Uterus (tissue), 3 donors: ENCODE measurements at regions not wholly inside any gene's neighbourhood (a gene's known extent, or its start where the extent isn't known, plus 50 kb on each side); places are given as distances from the start of the nearest gene placed in this dataset.

Experiments used
- DNase-seq, 2 donors: peaks; one replicate each; pipeline ENCODE4 v3.0.0-alpha.2; 2019 to 2020
- H3K27ac ChIP-seq, 2 donors: fragments of 200-600 bp; sonication (generic); 1 replicate in 1 of 2; 2 replicates in 1 of 2; pipeline ENCODE4 v1.5.1; 2016 to 2018
- H3K27me3 ChIP-seq, 2 donors: fragments of 200-600 bp; sonication (generic); one replicate each; pipeline ENCODE4 v1.5.1; 2018 to 2019; ENCODE audit warnings: control low read depth in 1 of 2
- H3K36me3 ChIP-seq, 2 donors: fragments of 200-600 bp; sonication (generic); one replicate each; pipeline ENCODE4 v1.5.1; 2019; ENCODE audit warnings: control low read depth in 1 of 2
- H3K4me1 ChIP-seq, 2 donors: fragments of 200-600 bp; sonication (generic); one replicate each; pipeline ENCODE4 v1.5.1; 2018 to 2019; ENCODE audit warnings: control low read depth in 1 of 2
- H3K4me3 ChIP-seq, 2 donors: fragments of 200-600 bp; sonication (generic); 1 replicate in 1 of 2; 2 replicates in 1 of 2; pipeline ENCODE4 v1.5.1; 2018 to 2019; ENCODE audit warnings: mild to moderate bottlenecking in 1 of 2
- H3K9me3 ChIP-seq, 2 donors: fragments of 200-600 bp; sonication (generic); one replicate each; pipeline ENCODE4 v1.5.1; 2019; ENCODE audit warnings: control low read depth in 1 of 2
- CTCF ChIP-seq, 4 experiments: fragments of 200-600 bp in 2 of 4; fragments of 450-650 bp in 2 of 4; sonication (generic) in 2 of 4; IDR thresholded peaks; one replicate each; pipeline ENCODE4 v1.5.1; 2016 to 2019; ENCODE audit warnings: antibody characterized with exemption in 4 of 4, mild to moderate bottlenecking in 2 of 4, moderate library complexity in 1 of 4
- POLR2A ChIP-seq, 2 donors: fragments of 450-650 bp; IDR thresholded peaks; one replicate each; pipeline ENCODE4 v1.6.1; 2016; ENCODE audit warnings: antibody characterized with exemption in 2 of 2, mild to moderate bottlenecking in 1 of 2, moderate library complexity in 1 of 2
- intact Hi-C: fragments of 100-400 bp; cut with DNase I; formaldehyde crosslinking; loops from one replicate; pipeline ENCODE4 v1.15.1; 2023; ENCODE audit warnings: low total_unique reads
- donor health status: DM: yes; HTN: yes; CAD: no.

- Histone ChIP-seq H3K4me1 (peaks cover 0 to 5% of the 10 kb centered on the region in 2 donors), H3K4me3 (no peak overlapping the region), H3K9me3 (no peaks in the 10 kb centered on the region), H3K27ac (peak overlapping the region; percentile 10 to 40), H3K36me3 (no peaks in the 10 kb centered on the region), H3K27me3 (no peaks in the 10 kb centered on the region)
- DNase-seq, result peak; percentile 36 to 40
- intact Hi-C loops, result no loop called here
- no peak for TF ChIP-seq CTCF (IDR thresholded peaks at IDR 0.05)
- TF ChIP-seq POLR2A (IDR thresholded peaks at IDR 0.05), result no peak
These were observed 52.2 kb downstream of the ACTL7B start for GRCh38 chr9:108803428-108804065.

- Histone ChIP-seq H3K4me3 (no peak overlapping the region), H3K9me3 (no peaks in the 10 kb centered on the region), H3K36me3 (no peaks in the 10 kb centered on the region), H3K27ac (peak overlapping the region; percentile 33 to 40), H3K4me1 (peaks cover 0 to 5% of the 10 kb centered on the region in 2 donors), H3K27me3 (no peaks in the 10 kb centered on the region)
- DNase-seq, result no peak
- TF ChIP-seq CTCF (IDR thresholded peaks at IDR 0.05), result no peak
- no peak for TF ChIP-seq POLR2A (IDR thresholded peaks at IDR 0.05)
- intact Hi-C loops, result no loop called here
These were observed 52.8 kb downstream of the ACTL7B start for GRCh38 chr9:108802967-108803366.

- H3K27ac ChIP-seq, result no peak overlapping the region
- peaks cover 0 to 5% of the 10 kb centered on the region in 2 donors for H3K4me1 ChIP-seq
- intact Hi-C loops, result no loop called here
- no peaks in the 10 kb centered on the region for H3K36me3 ChIP-seq
- H3K4me3 ChIP-seq, result no peak overlapping the region
- H3K27me3 ChIP-seq, result no peaks in the 10 kb centered on the region
- H3K9me3 ChIP-seq, result no peaks in the 10 kb centered on the region
- no peak for DNase-seq
- TF ChIP-seq CTCF (IDR thresholded peaks at IDR 0.05) (no peak), POLR2A (IDR thresholded peaks at IDR 0.05) (no peak)
These were observed 53.8 kb downstream of the ACTL7B start for GRCh38 chr9:108801949-108802348.

GRCh38 chr9:108800632-108801099 lies 55.1 kb downstream of the ACTL7B start:
- H3K27me3 ChIP-seq, result no peaks in the 10 kb centered on the region
- DNase-seq, result no peak
- intact Hi-C loops, result no loop called here

More at GRCh38 chr9:108800632-108801099, 55.1 kb downstream of the ACTL7B start:
- Histone ChIP-seq H3K4me1 (peaks cover 0 to 5% of the 10 kb centered on the region in 2 donors), H3K27ac (no peak overlapping the region), H3K4me3 (no peak overlapping the region), H3K36me3 (no peaks in the 10 kb centered on the region), H3K9me3 (no peaks in the 10 kb centered on the region)
- TF ChIP-seq CTCF (IDR thresholded peaks at IDR 0.05), result no peak
